ENCODE measurements at regions not wholly inside any gene's neighbourhood (a gene's known extent, or its start where the extent isn't known, plus 50 kb on each side); places are given as distances from the start of the nearest gene placed in this dataset.
"Not testable (repeated sequence)": the region's sequence is repeated elsewhere in the genome, so short reads cannot be mapped to it uniquely, and the experiment has no call there.

GRCh38 chr17:54361073-54361472 lies 538.3 kb downstream of the KIF2B start:
- H2BK5ac ChIP-seq (ENCODE audit: low read depth, low read length, poor library complexity, severe bottlenecking); H2BK120ac ChIP-seq (ENCODE audit: low read depth, low read length); dilution Hi-C loops (cut with HindIII; ENCODE audit: low sequenced_read_pairs, unreplicated experiment); H3K27ac ChIP-seq (ENCODE audit: insufficient read depth, low read length); CTCF ChIA-PET; H2BK15ac ChIP-seq (ENCODE audit: low read depth, low read length); H3K4me1 ChIP-seq (ENCODE audit: control insufficient read depth, insufficient read depth, low read length); H2BK20ac ChIP-seq (ENCODE audit: low read depth, low read length); in situ Hi-C loops (cut with MboI; ENCODE audit: low sequenced_read_pairs); DNase-seq; H4K20me1 ChIP-seq (ENCODE audit: insufficient read depth, low read length); H3K36me3 ChIP-seq (ENCODE audit: control insufficient read depth, insufficient read depth, low read length); ATAC-seq (ENCODE audit: low read depth); H2AFZ ChIP-seq (replicated peaks; ENCODE audit: low read length, poor library complexity); H3K27me3 ChIP-seq (ENCODE audit: control insufficient read depth, insufficient read depth, low read length); H3K79me1 ChIP-seq (ENCODE audit: low read depth in 1 of 2, low read length in 2 of 2); H2AK5ac ChIP-seq (ENCODE audit: low read depth, low read length); BruUV-seq (replicated peaks); POLR2A ChIA-PET (ENCODE audit: unreplicated experiment); H3K4me2 ChIP-seq (ENCODE audit: low read depth, low read length); H3K9ac ChIP-seq (ENCODE audit: low read depth, low read length); intact Hi-C loops (cut with micrococcal nuclease); H3K4me3 ChIP-seq (ENCODE audit: insufficient read depth, low read depth, low read length); H2AK9ac ChIP-seq (replicated peaks; ENCODE audit: low read depth, low read length, poor library complexity); H3K56ac ChIP-seq (ENCODE audit: extremely low read depth, insufficient read depth, low read length); H3K9me1 ChIP-seq (ENCODE audit: insufficient read depth, low read length); H3K23ac ChIP-seq (ENCODE audit: low read depth, low read length); H3K18ac ChIP-seq (ENCODE audit: low read depth, low read length); H4K91ac ChIP-seq (ENCODE audit: insufficient read depth, low read depth, low read length); H3K14ac ChIP-seq (replicated peaks; ENCODE audit: low read depth, low read length); H3K4ac ChIP-seq (ENCODE audit: low read depth, low read length); H4K8ac ChIP-seq (ENCODE audit: low read depth in 2 of 2, low read length in 2 of 2); H4K5ac ChIP-seq (ENCODE audit: low read depth, low read length): not testable (repeated sequence)
- peaks cover 11% of the 10 kb centered on the region for H3K9me3 ChIP-seq (ENCODE audit: control insufficient read depth, insufficient read depth, low read length)
- WGBS, 2 experiments (ENCODE audit: extremely low coverage in 2 of 2, insufficient read length in 1 of 2): no CpG with 5 or more reads among the region's 4 CpGs

Data from IMR-90 (cell line).